Fibroblast of lung (primary cell): ENCODE measurements at regions not wholly inside any gene's neighbourhood (a gene's known extent, or its start where the extent isn't known, plus 50 kb on each side); places are given as distances from the start of the nearest gene placed in this dataset.

Experiments
- EZH2 ChIP-seq: IDR thresholded peaks from 2 replicates; pipeline ENCODE4 v1.5.1; 2012; ENCODE audit warnings: low read length, control low read depth, mild to moderate bottlenecking; ENCODE audit errors: missing control alignments
- TF ChIP-seq, protein P1 (sequence below), 2 donors: IDR thresholded peaks in 1 of 2; conservative IDR thresholded peaks in 1 of 2; 1 replicate in 1 of 2; 2 replicates in 1 of 2; pipeline ENCODE4 v1.5.1; 2011 to 2012; ENCODE audit warnings: low read length in 2 of 2, control low read depth in 1 of 2, inconsistent platforms in 1 of 2, low read depth in 1 of 2, mild to moderate bottlenecking in 1 of 2

DNA sequence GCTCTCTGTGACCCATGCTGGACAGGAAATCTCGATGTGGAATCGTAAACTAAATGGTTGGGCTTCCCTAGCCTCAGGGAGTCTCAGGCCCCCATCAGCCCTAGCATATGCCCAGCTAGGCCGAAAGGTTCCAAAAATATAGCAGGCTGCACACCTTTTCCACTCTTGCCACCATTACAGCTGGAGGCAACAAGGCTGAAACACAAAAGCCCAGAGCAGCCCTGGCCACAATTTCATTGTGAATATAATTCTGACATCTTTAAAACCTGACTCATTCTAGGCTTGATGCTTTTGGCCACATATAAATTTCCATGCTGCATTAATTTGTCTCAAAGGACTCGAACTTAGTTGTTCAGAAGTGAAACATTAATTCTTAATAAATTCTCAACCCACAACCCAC is 382.2 kb downstream of the GRIN2B start:
- TF ChIP-seq, protein P1, sequence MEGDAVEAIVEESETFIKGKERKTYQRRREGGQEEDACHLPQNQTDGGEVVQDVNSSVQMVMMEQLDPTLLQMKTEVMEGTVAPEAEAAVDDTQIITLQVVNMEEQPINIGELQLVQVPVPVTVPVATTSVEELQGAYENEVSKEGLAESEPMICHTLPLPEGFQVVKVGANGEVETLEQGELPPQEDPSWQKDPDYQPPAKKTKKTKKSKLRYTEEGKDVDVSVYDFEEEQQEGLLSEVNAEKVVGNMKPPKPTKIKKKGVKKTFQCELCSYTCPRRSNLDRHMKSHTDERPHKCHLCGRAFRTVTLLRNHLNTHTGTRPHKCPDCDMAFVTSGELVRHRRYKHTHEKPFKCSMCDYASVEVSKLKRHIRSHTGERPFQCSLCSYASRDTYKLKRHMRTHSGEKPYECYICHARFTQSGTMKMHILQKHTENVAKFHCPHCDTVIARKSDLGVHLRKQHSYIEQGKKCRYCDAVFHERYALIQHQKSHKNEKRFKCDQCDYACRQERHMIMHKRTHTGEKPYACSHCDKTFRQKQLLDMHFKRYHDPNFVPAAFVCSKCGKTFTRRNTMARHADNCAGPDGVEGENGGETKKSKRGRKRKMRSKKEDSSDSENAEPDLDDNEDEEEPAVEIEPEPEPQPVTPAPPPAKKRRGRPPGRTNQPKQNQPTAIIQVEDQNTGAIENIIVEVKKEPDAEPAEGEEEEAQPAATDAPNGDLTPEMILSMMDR (conservative IDR thresholded peaks at IDR 0.05 in 1 of 2, IDR thresholded peaks at IDR 0.05 in 1 of 2; ENCODE audit: low read depth in 1 of 2, low read length in 2 of 2) = no peak
- TF ChIP-seq EZH2 = no peak
